ENCODE measurements at regions not wholly inside any gene's neighbourhood (a gene's known extent, or its start where the extent isn't known, plus 50 kb on each side); places are given as distances from the start of the nearest gene placed in this dataset.
"Not testable (repeated sequence)": the region's sequence is repeated elsewhere in the genome, so short reads cannot be mapped to it uniquely, and the experiment has no call there.

- DNase-seq (ENCODE audit: low read depth) = not testable (repeated sequence)
These were observed 976.0 kb downstream of the ADGRL2 start for GRCh38 chr1:82776730-82777129.

GRCh38 chr1:82775406-82776000 lies 974.8 kb downstream of the ADGRL2 start:
- DNase-seq (ENCODE audit: low read depth) = peak; percentile 28

DNA sequence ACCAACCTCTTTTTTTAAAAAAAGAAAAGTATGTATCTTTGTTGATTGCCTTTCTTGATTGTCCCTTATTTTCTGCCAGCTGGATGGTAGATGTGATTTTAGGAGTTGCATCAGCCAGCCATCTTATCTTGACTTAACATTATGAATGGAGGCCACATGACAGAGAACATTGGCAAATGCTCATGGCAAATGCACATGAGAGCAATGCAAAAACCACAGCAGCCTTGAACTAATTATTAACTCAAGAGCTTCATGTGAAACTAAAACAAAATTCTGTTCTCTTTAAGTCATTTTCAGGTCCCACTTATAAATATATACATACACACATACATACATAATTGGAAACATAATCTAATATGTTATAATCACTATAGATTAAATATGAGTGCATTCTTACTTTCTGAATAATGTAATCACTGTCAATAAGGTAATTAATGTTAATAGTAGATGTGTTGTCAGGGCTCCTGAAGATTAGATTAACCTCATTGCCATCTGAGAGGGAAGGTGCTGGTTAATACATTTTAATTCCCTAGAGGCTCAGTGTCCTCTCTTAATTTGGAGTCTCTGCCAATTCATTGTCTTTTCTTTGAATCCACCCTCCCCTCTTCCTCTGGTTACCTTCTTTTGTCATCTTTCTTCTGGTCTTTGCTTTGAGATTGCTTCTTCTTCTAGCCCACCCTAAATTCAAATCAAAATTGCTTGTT lies 962.2 kb downstream of the ADGRL2 start:
- no peak for DNase-seq (ENCODE audit: low read depth)

GRCh38 chr1:82759035-82759434 lies 958.3 kb downstream of the ADGRL2 start:
- no peak for DNase-seq (ENCODE audit: low read depth)

DNA sequence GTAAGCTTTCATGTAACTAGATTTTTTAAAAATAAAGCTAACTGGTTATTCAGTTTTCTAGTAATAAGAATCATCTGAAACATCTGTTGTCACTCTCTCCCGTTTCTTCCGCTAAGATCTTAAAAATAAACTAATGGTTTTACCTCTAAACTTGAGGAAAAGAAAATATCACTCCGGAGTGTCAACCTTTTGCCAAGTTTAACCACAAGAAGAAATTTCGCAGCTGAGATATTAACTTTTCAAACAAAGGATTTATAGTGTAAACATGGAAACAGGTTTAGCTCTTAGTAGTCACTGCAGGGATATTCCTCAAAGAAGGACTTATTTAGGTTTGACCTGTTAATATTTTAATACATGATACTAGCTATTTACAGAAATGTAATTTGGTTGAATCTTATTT lies 954.9 kb downstream of the ADGRL2 start:
- no peak for DNase-seq (ENCODE audit: low read depth)

- DNase-seq (ENCODE audit: low read depth) = no peak
These were observed 954.5 kb downstream of the ADGRL2 start for GRCh38 chr1:82755191-82755590.

GRCh38 chr1:82752046-82752445 lies 951.3 kb downstream of the ADGRL2 start:
- no peak for DNase-seq (ENCODE audit: low read depth)

DNA sequence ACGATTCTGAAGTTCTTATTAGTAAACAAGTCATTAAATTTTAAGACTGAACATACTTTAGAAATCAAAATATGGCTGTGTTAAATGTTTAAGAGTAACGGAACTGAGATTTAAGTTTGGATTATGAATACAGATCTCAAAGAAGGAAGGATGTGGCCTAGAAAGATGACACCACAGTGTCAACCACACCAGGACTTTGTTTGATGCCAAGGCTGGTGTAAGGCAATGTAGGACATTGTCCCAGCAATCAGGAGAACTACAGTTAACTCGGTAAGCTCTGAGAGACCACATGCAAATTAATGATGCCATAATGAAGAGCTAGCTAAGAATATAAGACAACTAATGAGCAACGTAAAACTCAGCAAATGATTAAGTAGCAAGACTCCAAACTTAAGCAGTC lies 932.9 kb downstream of the ADGRL2 start:
- no peak for DNase-seq (ENCODE audit: low read depth)

GRCh38 chr1:82731216-82731615 lies 930.5 kb downstream of the ADGRL2 start:
- DNase-seq (ENCODE audit: low read depth) = no peak

- DNase-seq (ENCODE audit: low read depth) = no peak
These were observed 927.5 kb downstream of the ADGRL2 start for GRCh38 chr1:82728206-82728605.

- DNase-seq (ENCODE audit: low read depth) = no peak
These were observed 923.5 kb downstream of the ADGRL2 start for GRCh38 chr1:82724246-82724645.

GRCh38 chr1:82722608-82723007 lies 921.9 kb downstream of the ADGRL2 start:
- no peak for DNase-seq (ENCODE audit: low read depth)

DNA sequence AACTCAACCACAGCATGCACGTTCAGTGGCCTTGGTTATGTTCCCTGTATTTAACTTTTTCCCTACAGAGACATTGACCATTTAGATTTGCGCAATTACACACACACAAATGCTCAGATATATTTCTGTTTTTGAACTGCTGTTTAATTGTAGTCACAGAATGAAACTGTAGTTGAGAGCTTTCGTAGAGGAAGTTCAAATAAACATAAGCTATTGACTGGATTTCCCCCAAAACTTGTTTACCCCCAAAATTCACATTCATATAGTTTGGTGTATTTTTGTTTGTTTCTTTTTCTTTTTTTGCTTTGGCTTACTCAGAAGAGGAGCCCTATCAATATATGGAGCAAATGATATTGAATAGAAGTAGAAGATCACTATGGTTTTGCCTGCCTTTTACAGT lies 921.0 kb downstream of the ADGRL2 start:
- DNase-seq (ENCODE audit: low read depth) = no peak

DNA sequence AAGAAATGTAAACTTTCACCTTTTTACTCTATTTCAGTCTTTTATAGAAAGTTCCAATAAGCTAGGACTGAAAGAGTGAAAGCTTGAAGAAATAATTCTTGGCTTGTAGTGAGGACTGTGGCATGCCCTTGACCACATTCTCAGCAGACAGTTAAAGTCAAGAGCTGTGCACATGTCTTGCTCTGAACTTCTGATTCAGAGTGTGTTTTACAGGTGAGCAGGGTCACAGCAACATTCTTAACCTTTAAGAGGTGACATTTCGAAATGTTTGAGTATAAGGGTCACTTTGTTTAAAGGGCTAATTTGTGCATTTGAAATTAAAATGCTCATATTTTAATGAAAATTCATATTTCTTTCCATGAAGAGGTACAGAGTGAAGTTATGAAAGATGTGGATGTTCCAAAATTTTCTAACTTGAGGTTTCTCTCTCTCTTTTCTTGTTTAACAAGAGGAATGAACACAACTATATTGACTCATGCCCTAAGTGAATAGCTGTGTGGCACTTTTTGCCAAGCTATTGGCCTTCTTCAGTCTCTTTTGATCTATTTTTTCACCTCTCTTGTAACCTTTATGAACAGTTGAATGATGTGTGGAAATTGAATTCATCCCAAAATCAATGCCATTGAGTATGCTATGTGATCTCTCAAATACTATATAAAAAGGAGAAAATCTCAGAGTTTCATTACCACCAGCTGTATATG lies 918.1 kb downstream of the ADGRL2 start:
- no peak for DNase-seq (ENCODE audit: low read depth)

DNA sequence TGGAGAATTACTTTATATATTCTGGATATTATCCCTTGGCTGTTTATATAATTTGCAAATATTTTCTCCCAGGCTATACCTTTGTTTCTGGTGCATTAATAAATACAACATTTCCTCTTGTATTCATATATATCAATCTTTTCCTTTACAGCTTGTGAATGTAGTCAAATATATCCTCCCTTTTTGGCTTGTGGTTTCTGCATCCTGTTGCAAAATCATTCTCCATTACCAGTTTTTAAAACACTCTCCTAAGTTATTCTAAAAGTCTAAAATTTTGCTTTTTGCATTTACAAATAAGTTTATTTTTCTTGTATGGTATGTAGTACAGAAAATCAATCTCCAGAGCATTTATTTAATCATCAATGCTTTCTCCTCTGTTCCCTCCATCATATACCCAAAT lies 909.4 kb downstream of the ADGRL2 start:
- no peak for DNase-seq (ENCODE audit: low read depth)

DNA sequence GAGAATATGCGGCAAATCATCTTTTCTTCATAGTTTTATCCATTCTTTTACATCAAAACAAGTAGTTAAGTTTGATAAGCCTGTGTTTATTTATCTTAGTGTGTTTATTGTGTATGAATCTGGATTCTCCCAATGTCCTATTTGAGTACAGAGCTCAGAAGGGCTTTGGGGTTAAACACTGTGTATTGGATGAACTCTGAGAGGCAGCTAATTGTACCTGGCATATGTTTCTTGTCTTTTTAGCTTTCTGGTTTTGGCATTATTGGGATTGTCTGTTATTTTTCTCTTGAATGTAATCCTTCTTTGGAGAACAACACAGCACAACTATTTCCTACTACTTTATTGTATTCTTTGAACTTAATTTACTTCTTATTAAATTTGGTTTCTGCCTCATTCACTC lies 906.9 kb downstream of the ADGRL2 start:
- no peak for DNase-seq (ENCODE audit: low read depth)

DNA sequence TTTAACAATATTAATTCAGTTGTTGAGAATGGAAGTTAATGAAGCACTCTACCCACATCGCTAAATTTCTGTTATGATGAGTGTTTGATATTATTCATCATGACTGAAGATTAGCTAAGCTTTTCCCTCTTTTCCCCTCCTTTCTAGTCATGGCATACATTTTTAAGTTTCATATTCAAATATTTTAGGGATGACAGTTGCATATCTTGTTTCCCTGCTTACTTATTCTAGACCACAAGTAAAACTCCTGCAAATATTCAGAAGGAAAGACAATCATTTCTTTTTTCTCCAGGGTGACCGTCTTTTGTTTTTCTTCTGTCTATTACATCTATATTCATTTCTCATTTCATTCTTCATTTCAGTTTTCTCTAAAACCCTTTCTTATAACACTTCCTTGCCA lies 906.0 kb downstream of the ADGRL2 start:
- DNase-seq (ENCODE audit: low read depth) = no peak

DNA sequence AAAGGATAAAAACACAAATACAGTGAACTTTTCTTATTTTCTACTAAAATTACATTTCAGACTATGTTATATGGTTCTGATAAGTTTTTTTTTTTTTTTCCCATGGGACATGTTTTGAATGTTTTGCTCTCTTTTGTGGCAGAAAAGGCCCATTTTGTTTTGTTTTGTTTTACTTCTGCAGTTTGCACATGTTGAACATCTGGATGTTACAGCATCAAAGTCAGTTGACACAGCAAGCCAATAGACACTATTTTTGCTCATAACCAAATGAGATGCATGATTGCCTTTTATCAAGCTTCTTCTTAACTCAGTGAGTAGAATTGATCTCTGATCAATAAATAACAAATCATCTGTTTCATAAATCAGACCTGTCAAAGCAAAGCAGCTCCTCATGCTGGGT lies 904.2 kb downstream of the ADGRL2 start:
- DNase-seq (ENCODE audit: low read depth) = no peak

DNA sequence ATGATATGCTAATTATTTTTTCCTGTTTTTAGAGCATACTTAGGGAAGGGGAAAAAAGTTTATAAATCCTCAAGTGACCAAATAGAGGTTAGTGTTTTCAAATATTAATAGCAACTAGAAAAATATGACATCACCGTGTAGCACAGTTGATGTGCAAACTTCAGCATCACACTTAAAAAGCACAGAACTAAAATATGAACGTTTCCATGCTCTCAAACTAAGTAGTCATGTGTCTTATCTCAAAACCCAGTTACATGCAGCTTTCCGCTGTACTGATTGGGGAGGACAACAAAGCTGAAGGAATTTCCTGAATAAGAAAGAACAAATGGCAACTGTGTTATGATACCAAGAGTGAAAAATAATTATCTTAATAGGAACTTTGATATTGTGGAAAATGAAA lies 903.7 kb downstream of the ADGRL2 start:
- DNase-seq (ENCODE audit: low read depth) = no peak

- DNase-seq (ENCODE audit: low read depth) = no peak
These were observed 903.2 kb downstream of the ADGRL2 start for GRCh38 chr1:82703951-82704350.

DNA sequence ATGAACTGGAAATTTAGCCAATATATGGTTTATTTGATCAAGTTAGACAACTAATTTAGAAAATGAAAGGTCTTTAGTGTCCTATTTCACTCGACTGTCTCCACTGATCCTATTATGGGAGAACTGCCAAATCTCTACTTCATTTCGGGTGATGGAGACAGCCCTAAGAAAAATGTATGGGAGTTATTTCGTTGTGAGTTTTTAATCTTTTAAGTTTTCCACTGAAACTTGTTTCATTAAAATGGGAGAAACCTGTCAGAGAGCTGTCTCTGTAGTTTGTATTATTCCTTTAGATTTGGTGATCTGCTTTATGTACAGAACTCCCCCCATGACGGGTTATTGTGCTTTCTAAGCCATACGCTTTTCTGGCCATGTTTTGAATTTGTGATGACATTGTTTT lies 899.7 kb downstream of the ADGRL2 start:
- DNase-seq (ENCODE audit: low read depth) = no peak

DNA sequence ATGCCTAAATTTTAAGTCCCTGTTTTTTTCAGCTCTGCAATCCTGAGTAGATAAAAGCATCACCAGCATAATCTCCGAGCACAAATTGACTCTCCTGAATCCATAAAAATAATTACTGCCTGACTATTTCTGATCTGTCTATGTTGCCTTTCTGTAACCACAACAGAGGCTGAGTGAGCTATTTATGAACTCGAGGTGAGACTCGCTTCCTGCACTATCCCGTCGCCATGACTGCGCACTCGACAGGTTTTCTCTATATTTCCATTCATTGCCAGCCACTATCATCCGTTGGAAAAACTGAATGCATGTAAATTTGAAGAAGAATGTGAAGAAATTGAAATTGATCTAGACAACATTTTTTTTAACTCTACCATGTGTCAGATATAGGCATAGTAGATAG lies 897.2 kb downstream of the ADGRL2 start:
- no peak for DNase-seq (ENCODE audit: low read depth)

- DNase-seq (ENCODE audit: low read depth) = no peak
These were observed 894.7 kb downstream of the ADGRL2 start for GRCh38 chr1:82695443-82695842.

DNA sequence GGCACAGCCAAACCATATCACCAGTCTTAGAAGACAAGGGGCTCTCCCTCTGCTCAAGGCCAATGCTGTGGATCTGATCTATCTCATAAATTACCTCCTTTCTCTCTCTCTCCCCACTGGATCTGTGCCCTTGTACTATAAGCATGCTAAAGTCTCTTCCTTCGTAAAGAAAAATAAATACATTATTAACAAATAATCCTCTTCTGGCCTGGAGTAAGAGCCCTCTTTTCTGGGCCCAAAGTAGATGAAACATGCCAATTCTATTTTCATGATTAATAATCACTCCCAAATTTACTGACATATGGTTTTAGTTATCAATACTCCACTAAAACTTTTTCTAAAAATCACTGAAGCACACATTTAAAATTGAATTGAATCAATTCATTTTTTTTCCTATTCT lies 889.7 kb downstream of the ADGRL2 start:
- no peak for DNase-seq (ENCODE audit: low read depth)
